HG03103 (cell line): ENCODE measurements at regions not wholly inside any gene's neighbourhood (a gene's known extent, or its start where the extent isn't known, plus 50 kb on each side); places are given as distances from the start of the nearest gene placed in this dataset.

Experiments used
- ATAC-seq: cut with Tn5 transposase; IDR thresholded peaks from one replicate; pipeline ENCODE4 v1.9.1; 2021; ENCODE audit warnings: low read depth; ENCODE audit not compliant: unreplicated experiment

GRCh38 chr18:55121397-55122170, 162.3 kb upstream of the CCDC68 start:
- ATAC-seq, result no peak

GRCh38 chr18:55120896-55121295, 161.6 kb upstream of the CCDC68 start:
- ATAC-seq, result no peak

GRCh38 chr18:55119434-55119833, 160.2 kb upstream of the CCDC68 start:
- ATAC-seq, result no peak

GRCh38 chr18:55119016-55119415, 159.8 kb upstream of the CCDC68 start:
- ATAC-seq, result no peak

GRCh38 chr18:55116863-55117262, 157.6 kb upstream of the CCDC68 start:
- ATAC-seq, result no peak

GRCh38 chr18:55115606-55116005, 156.3 kb upstream of the CCDC68 start:
- no peak for ATAC-seq

- ATAC-seq, result no peak
These were observed 155.6 kb upstream of the CCDC68 start for GRCh38 chr18:55114876-55115275.

GRCh38 chr18:55113800-55114199, 154.5 kb upstream of the CCDC68 start:
- ATAC-seq, result no peak

- no peak for ATAC-seq
These were observed 152.0 kb upstream of the CCDC68 start for GRCh38 chr18:55111271-55111670.

- no peak for ATAC-seq
These were observed 151.2 kb upstream of the CCDC68 start for GRCh38 chr18:55110436-55110835.

- no peak for ATAC-seq
These were observed 150.7 kb upstream of the CCDC68 start for GRCh38 chr18:55109818-55110414.

- no peak for ATAC-seq
These were observed 147.6 kb upstream of the CCDC68 start for GRCh38 chr18:55106906-55107305.

GRCh38 chr18:55106466-55106865, 147.2 kb upstream of the CCDC68 start:
- no peak for ATAC-seq

- ATAC-seq, result no peak
These were observed 146.6 kb upstream of the CCDC68 start for GRCh38 chr18:55105873-55106272.

GRCh38 chr18:55102958-55103456, 143.7 kb upstream of the CCDC68 start:
- ATAC-seq, result no peak

- ATAC-seq, result no peak
These were observed 143.2 kb upstream of the CCDC68 start for GRCh38 chr18:55102501-55102900.

- ATAC-seq, result no peak
These were observed 142.2 kb upstream of the CCDC68 start for GRCh38 chr18:55101458-55101824.

- ATAC-seq, result no peak
These were observed 141.7 kb upstream of the CCDC68 start for GRCh38 chr18:55100817-55101457.

- no peak for ATAC-seq
These were observed 138.4 kb upstream of the CCDC68 start for GRCh38 chr18:55097456-55098170.

- no peak for ATAC-seq
These were observed 137.1 kb upstream of the CCDC68 start for GRCh38 chr18:55096263-55096951.
